Gastroesophageal sphincter (tissue), 3 donors: ENCODE measurements at regions not wholly inside any gene's neighbourhood (a gene's known extent, or its start where the extent isn't known, plus 50 kb on each side); places are given as distances from the start of the nearest gene placed in this dataset.

ENCODE experiments used
- POLR2A ChIP-seq, 2 donors: fragments of 450-650 bp; IDR thresholded peaks; one replicate each; pipeline ENCODE4 v1.6.1; 2017; ENCODE audit warnings: antibody characterized with exemption in 2 of 2, mild to moderate bottlenecking in 2 of 2, moderate library complexity in 1 of 2
- POLR2AphosphoS5 ChIP-seq: sonication (generic); formaldehyde crosslinking; IDR thresholded peaks from one replicate; pipeline ENCODE4 v1.6.1; 2017; ENCODE audit warnings: antibody characterized with exemption
- TF ChIP-seq, protein P1 (sequence below), 4 experiments: fragments of 200-600 bp in 2 of 4; fragments of 450-650 bp in 2 of 4; sonication (generic) in 1 of 4; IDR thresholded peaks; one replicate each; pipeline ENCODE4 v1.5.1; 2017 to 2019; ENCODE audit warnings: antibody characterized with exemption in 4 of 4, mild to moderate bottlenecking in 2 of 4, moderate library complexity in 2 of 4

DNA sequence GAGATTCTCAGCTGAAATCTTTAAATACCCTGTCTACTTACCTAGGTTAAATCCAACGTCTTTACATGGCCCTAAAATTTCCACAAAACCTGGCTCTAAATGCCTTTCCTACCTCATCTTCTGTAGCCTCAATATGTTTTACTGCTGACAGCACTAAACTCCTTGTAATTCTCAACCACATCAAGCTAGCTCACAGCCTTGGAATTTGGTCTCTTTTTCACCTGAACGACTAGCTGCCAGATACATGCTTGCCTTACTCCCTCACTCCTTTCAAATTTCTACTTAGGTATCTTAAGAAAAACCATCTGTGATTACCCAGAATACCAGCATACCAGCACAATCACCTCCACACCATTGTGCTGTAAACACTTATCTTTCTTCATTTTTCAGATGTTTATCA is 635.6 kb upstream of the PCDH10 start:
- TF ChIP-seq POLR2AphosphoS5 (no peak), POLR2A (IDR thresholded peaks at IDR 0.05) (no peak)
- TF ChIP-seq, protein P1, sequence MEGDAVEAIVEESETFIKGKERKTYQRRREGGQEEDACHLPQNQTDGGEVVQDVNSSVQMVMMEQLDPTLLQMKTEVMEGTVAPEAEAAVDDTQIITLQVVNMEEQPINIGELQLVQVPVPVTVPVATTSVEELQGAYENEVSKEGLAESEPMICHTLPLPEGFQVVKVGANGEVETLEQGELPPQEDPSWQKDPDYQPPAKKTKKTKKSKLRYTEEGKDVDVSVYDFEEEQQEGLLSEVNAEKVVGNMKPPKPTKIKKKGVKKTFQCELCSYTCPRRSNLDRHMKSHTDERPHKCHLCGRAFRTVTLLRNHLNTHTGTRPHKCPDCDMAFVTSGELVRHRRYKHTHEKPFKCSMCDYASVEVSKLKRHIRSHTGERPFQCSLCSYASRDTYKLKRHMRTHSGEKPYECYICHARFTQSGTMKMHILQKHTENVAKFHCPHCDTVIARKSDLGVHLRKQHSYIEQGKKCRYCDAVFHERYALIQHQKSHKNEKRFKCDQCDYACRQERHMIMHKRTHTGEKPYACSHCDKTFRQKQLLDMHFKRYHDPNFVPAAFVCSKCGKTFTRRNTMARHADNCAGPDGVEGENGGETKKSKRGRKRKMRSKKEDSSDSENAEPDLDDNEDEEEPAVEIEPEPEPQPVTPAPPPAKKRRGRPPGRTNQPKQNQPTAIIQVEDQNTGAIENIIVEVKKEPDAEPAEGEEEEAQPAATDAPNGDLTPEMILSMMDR (IDR thresholded peaks at IDR 0.05) = no peak
